ENCODE measurements at regions not wholly inside any gene's neighbourhood (a gene's known extent, or its start where the extent isn't known, plus 50 kb on each side); places are given as distances from the start of the nearest gene placed in this dataset.

GRCh38 chr1:166470014-166470413 lies 303.2 kb upstream of the FAM78B start:
- no peak for TF ChIP-seq CTCF (IDR thresholded peaks at IDR 0.05; ENCODE audit: low read depth, low read length, missing control alignments)
- no peak overlapping the region for H3K4me3 ChIP-seq (ENCODE audit: low read depth, low read length)
- DNase-seq (ENCODE audit: low read depth) = no peak

GRCh38 chr1:166470441-166470840 lies 303.6 kb upstream of the FAM78B start:
- TF ChIP-seq CTCF (IDR thresholded peaks at IDR 0.05; ENCODE audit: low read depth, low read length, missing control alignments) = no peak
- DNase-seq (ENCODE audit: low read depth) = no peak
- no peak overlapping the region for H3K4me3 ChIP-seq (ENCODE audit: low read depth, low read length)

GRCh38 chr1:166471359-166471758 lies 304.6 kb upstream of the FAM78B start:
- TF ChIP-seq CTCF (IDR thresholded peaks at IDR 0.05; ENCODE audit: low read depth, low read length, missing control alignments) = no peak
- no peak overlapping the region for H3K4me3 ChIP-seq (ENCODE audit: low read depth, low read length)
- DNase-seq (ENCODE audit: low read depth) = no peak

- no peak overlapping the region for H3K4me3 ChIP-seq (ENCODE audit: low read depth, low read length)
- peak; percentile 67 for TF ChIP-seq CTCF (IDR thresholded peaks at IDR 0.05; ENCODE audit: low read depth, low read length, missing control alignments)
- DNase-seq (ENCODE audit: low read depth) = peak; percentile 19
Measured at GRCh38 chr1:166479052-166479631, 312.3 kb upstream of the FAM78B start.

GRCh38 chr1:166484471-166484870 lies 317.7 kb upstream of the FAM78B start:
- DNase-seq (ENCODE audit: low read depth) = no peak
- no peak for TF ChIP-seq CTCF (IDR thresholded peaks at IDR 0.05; ENCODE audit: low read depth, low read length, missing control alignments)
- no peak overlapping the region for H3K4me3 ChIP-seq (ENCODE audit: low read depth, low read length)

- H3K4me3 ChIP-seq (ENCODE audit: low read depth, low read length) = no peak overlapping the region
- TF ChIP-seq CTCF (IDR thresholded peaks at IDR 0.05; ENCODE audit: low read depth, low read length, missing control alignments) = no peak
- no peak for DNase-seq (ENCODE audit: low read depth)
Measured at GRCh38 chr1:166484871-166485270, 318.1 kb upstream of the FAM78B start.

- H3K4me3 ChIP-seq (ENCODE audit: low read depth, low read length) = no peak overlapping the region
- DNase-seq (ENCODE audit: low read depth) = no peak
- TF ChIP-seq CTCF (IDR thresholded peaks at IDR 0.05; ENCODE audit: low read depth, low read length, missing control alignments) = no peak
Measured at GRCh38 chr1:166485620-166486019, 318.8 kb upstream of the FAM78B start.

Data from GM12864 (cell line).